Neural crest cell (in vitro differentiated cells): ENCODE measurements at regions not wholly inside any gene's neighbourhood (a gene's known extent, or its start where the extent isn't known, plus 50 kb on each side); places are given as distances from the start of the nearest gene placed in this dataset.

ENCODE experiments used
- DNase-seq: peaks from one replicate; pipeline ENCODE4 v3.0.0; 2021; ENCODE audit warnings: low read depth, mixed read lengths, low spot score
- H3K27ac Mint-ChIP-seq: one replicate; pipeline ENCODE4 v1.8.0; 2021; ENCODE audit warnings: mild to moderate bottlenecking, mixed read lengths; ENCODE audit not compliant: unreplicated experiment
- H3K27me3 Mint-ChIP-seq: 2 replicates; pipeline ENCODE4 v1.8.0; 2021; ENCODE audit warnings: low read depth, mild to moderate bottlenecking, mixed read lengths
- H3K36me3 Mint-ChIP-seq: 2 replicates; pipeline ENCODE4 v1.8.0; 2021; ENCODE audit warnings: low read depth, mild to moderate bottlenecking, mixed read lengths
- H3K4me1 Mint-ChIP-seq: 2 replicates; pipeline ENCODE4 v1.8.0; 2021; ENCODE audit warnings: mixed read lengths
- H3K4me3 Mint-ChIP-seq: one replicate; pipeline ENCODE4 v1.8.0; 2021; ENCODE audit warnings: mild to moderate bottlenecking, mixed read lengths
- H3K9me3 Mint-ChIP-seq: 2 replicates; pipeline ENCODE4 v1.8.0; 2021; ENCODE audit warnings: mixed read lengths
- CTCF ChIP-seq: fragments of 200-600 bp; sonication (generic); conservative IDR thresholded peaks from 2 replicates; pipeline ENCODE4 v1.5.0; 2021; ENCODE audit warnings: antibody characterized with exemption, mild to moderate bottlenecking

DNA sequence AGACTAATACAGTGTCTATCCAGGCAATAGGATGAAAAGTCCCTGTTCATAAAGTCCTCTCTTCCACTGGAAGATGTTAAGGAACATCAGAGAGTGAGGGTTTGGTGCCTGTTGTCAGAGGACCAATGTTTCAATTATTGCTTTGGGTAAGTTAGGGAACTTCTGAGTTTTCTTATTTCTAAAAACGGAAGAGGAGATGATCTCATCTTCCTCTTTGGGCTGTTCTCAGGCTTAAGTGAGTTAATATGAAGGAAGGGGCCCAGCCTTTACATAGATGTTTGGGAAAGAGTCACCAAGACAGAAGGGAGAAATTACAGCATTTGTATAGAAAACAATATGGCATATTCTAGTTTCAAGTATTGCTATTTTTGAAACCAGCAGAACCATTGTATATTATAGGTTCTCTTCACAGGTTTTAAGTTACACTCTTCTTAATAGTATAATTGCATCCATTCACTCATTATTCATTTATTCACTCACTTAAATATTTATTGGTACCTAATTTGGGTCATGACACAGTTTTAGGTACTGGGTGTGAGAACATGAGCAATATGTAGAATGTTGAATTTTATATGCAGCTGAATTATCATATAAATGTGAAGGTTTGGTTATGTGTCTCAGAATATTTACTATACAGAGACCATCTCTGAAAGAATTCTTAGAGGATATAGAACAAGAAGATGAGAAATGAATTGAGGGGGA, 68.5 kb upstream of the LRIG3 start:
- Mint-ChIP-seq H3K9me3 (peaks cover 13% of the 10 kb centered on the region), H3K36me3 (peaks cover 7% of the 10 kb centered on the region), H3K4me1 (no peaks in the 10 kb centered on the region), H3K27ac (no peak overlapping the region), H3K4me3 (no peak overlapping the region), H3K27me3 (no peaks in the 10 kb centered on the region)
- no peak for DNase-seq
- TF ChIP-seq CTCF = no peak

- no peaks in the 10 kb centered on the region for H3K4me1 Mint-ChIP-seq
- no peaks in the 10 kb centered on the region for H3K9me3 Mint-ChIP-seq
- no peak overlapping the region for H3K4me3 Mint-ChIP-seq
- H3K27ac Mint-ChIP-seq = no peak overlapping the region
- no peaks in the 10 kb centered on the region for H3K36me3 Mint-ChIP-seq
- DNase-seq = no peak
- H3K27me3 Mint-ChIP-seq = no peaks in the 10 kb centered on the region
- no peak for TF ChIP-seq CTCF
These were observed 61.7 kb upstream of the LRIG3 start for GRCh38 chr12:58981961-58982360.

GRCh38 chr12:58980768-58981167, 60.5 kb upstream of the LRIG3 start:
- Mint-ChIP-seq H3K4me3 (no peak overlapping the region), H3K27me3 (no peaks in the 10 kb centered on the region), H3K9me3 (no peaks in the 10 kb centered on the region), H3K4me1 (no peaks in the 10 kb centered on the region), H3K27ac (no peak overlapping the region), H3K36me3 (no peaks in the 10 kb centered on the region)
- no peak for DNase-seq
- no peak for TF ChIP-seq CTCF

DNA sequence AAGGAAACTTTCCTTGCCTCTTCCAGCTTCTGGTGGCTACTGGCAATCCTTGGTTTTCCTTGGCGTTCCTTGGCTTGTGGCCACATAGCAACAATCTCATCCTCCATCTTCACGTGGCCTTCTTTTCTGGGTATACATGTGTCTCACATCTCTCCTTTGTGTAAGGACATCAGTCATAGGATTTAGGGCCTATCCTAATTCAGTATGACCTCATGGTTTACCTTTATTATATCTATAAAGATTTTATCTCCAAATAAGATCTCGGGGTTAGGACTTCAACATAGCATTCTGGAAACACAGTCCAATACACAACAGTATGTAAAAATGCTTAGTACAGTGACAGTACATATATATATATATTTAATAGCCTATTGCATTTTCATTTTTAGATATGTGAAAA, 58.4 kb upstream of the LRIG3 start:
- no peak for DNase-seq
- no peak overlapping the region for H3K4me3 Mint-ChIP-seq
- H3K4me1 Mint-ChIP-seq = no peaks in the 10 kb centered on the region
- no peak for TF ChIP-seq CTCF
- H3K36me3 Mint-ChIP-seq = no peaks in the 10 kb centered on the region
- H3K27ac Mint-ChIP-seq = no peak overlapping the region
- H3K9me3 Mint-ChIP-seq = no peaks in the 10 kb centered on the region
- no peaks in the 10 kb centered on the region for H3K27me3 Mint-ChIP-seq

GRCh38 chr12:58977476-58977875, 57.2 kb upstream of the LRIG3 start:
- Mint-ChIP-seq H3K36me3 (no peaks in the 10 kb centered on the region), H3K27ac (no peak overlapping the region), H3K4me3 (no peak overlapping the region), H3K27me3 (no peaks in the 10 kb centered on the region), H3K4me1 (no peaks in the 10 kb centered on the region), H3K9me3 (no peaks in the 10 kb centered on the region)
- TF ChIP-seq CTCF = no peak
- no peak for DNase-seq
